Activated CD4-positive, alpha-beta memory T cell treated with anti-CD3 and anti-CD28 coated beads for 36 hours (primary cell): ENCODE measurements at regions not wholly inside any gene's neighbourhood (a gene's known extent, or its start where the extent isn't known, plus 50 kb on each side); places are given as distances from the start of the nearest gene placed in this dataset.

Experiments
- CTCF ChIA-PET: fragments of 350-600 bp; sonication (Branson Sonifier 250); formaldehyde crosslinking; loops from one replicate; lab custom pipeline; 2021; ENCODE audit warnings: antibody characterized with exemption, inconsistent platforms; lab: Charles Lee
- POLR2A ChIA-PET: fragments of 350-600 bp; sonication (Branson Sonifier 250); formaldehyde crosslinking; loops from one replicate; lab custom pipeline; 2021; ENCODE audit warnings: antibody characterized with exemption; lab: Charles Lee
- DNase-seq: peaks from one replicate; pipeline ENCODE4 v3.0.0-alpha.2; 2020
- H3K27ac Mint-ChIP-seq: one replicate; pipeline ENCODE4 v1.8.0; 2021; ENCODE audit warnings: mixed read lengths
- H3K27me3 Mint-ChIP-seq: one replicate; pipeline ENCODE4 v1.8.0; 2021; ENCODE audit warnings: mixed read lengths
- H3K36me3 Mint-ChIP-seq: one replicate; pipeline ENCODE4 v1.8.0; 2021; ENCODE audit warnings: mixed read lengths
- H3K4me1 Mint-ChIP-seq: one replicate; pipeline ENCODE4 v1.8.0; 2021; ENCODE audit warnings: low read depth, mixed read lengths
- H3K4me3 Mint-ChIP-seq: one replicate; pipeline ENCODE4 v1.8.0; 2021; ENCODE audit warnings: mild to moderate bottlenecking, mixed read lengths
- H3K9me3 Mint-ChIP-seq: one replicate; pipeline ENCODE4 v1.8.0; 2021; ENCODE audit warnings: mixed read lengths
- intact Hi-C: fragments of 100-400 bp; cut with micrococcal nuclease; formaldehyde crosslinking; loops from one replicate; pipeline ENCODE4 v1.15.1; 2023

DNA sequence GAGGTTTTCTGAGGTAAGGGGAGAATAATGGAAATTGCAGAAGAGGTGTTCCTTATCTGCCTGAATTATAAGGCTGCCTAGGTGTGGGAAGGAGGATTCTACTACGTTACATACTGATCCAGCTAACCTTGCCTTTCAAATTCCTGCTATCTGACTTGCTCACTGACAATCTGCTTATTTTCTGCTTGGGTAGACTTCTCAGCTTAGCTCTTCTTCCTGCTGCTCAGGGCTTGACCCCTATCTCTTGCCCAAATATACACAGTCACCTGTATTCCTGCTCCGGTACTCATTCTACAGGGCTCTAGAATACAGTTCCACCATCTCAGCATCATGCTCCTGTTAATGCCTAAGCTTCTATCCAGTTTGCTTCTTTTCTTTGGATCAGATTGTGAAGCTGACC, 1607.6 kb downstream of the OLFM4 start:
- Mint-ChIP-seq H3K27me3 (no peaks in the 10 kb centered on the region), H3K4me3 (no peak overlapping the region), H3K4me1 (no peaks in the 10 kb centered on the region), H3K36me3 (no peaks in the 10 kb centered on the region), H3K9me3 (peaks cover 3% of the 10 kb centered on the region), H3K27ac (no peak overlapping the region)
- POLR2A ChIA-PET, result no interaction called here
- DNase-seq, result no peak
- intact Hi-C loops, result no loop called here
- CTCF ChIA-PET, result no interaction called here

DNA sequence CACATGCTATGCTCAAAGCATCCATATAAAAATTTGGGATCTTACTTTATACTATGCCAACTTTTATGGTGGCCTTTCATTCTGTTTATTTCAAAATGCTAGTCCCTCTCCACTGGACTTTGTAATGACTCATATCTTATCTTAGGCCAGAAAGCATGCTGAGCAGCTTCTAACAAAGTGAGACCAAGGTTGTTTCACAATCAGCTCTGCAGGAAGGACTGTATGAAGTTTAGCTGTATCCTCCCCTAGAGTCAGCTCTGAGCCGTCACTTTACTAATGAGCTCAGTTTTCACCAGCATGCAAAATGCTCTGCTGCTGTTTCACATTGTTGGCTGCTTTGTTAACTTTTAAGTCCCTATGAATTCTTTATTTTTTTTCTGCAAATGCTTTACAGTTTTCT, 1608.8 kb downstream of the OLFM4 start:
- no peak overlapping the region for H3K4me3 Mint-ChIP-seq
- DNase-seq, result no peak
- CTCF ChIA-PET, result no interaction called here
- no peaks in the 10 kb centered on the region for H3K27me3 Mint-ChIP-seq
- H3K4me1 Mint-ChIP-seq, result no peaks in the 10 kb centered on the region
- H3K9me3 Mint-ChIP-seq, result peaks cover 3% of the 10 kb centered on the region
- POLR2A ChIA-PET, result no interaction called here
- no peaks in the 10 kb centered on the region for H3K36me3 Mint-ChIP-seq
- no peak overlapping the region for H3K27ac Mint-ChIP-seq
- intact Hi-C loops, result no loop called here

DNA sequence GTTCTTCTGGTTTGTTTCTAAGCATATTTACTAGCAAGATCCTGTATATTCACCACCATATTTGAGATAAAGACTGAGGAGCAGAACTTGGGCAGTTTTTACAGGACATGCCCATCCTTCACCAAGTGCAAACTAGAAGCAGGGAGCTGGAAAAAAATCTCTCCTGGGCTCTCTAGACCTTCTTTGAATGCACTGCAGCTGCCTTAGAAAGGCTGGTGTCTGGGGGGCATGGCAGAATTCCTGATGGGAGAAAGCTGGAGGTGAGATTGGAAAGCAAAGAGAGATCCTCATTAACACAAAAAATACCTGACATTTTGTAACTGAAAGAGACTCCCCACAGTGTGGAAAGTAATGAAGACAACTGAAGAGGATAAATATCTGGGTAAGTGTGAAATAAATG, 1612.1 kb downstream of the OLFM4 start:
- Mint-ChIP-seq H3K27me3 (no peaks in the 10 kb centered on the region), H3K4me3 (no peak overlapping the region), H3K9me3 (peaks cover 7% of the 10 kb centered on the region), H3K4me1 (no peaks in the 10 kb centered on the region), H3K36me3 (no peaks in the 10 kb centered on the region), H3K27ac (no peak overlapping the region)
- intact Hi-C loops, result no loop called here
- ChIA-PET POLR2A (no interaction called here), CTCF (no interaction called here)
- DNase-seq, result no peak

DNA sequence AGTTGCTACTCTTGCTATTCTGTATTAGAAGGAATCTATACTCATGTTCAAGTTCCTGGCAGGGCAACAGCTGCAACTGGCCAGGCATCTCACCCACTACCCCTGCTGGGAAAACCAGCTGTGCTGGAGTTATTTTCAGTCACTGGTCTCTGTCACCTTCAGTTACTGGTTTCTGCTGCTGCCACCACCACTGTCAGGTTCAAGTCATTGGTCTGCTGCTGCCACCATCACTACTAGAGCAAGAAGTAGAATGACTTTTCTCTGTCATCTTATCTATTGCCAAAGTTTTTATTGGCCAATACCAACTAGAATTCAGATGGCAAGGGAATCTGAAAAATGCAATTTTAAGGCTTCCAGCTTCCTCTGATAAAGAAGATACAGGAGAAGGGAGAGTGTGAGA, 1615.2 kb downstream of the OLFM4 start:
- Mint-ChIP-seq H3K27ac (no peak overlapping the region), H3K36me3 (no peaks in the 10 kb centered on the region), H3K4me3 (no peak overlapping the region), H3K9me3 (peaks cover 9% of the 10 kb centered on the region), H3K4me1 (no peaks in the 10 kb centered on the region), H3K27me3 (no peaks in the 10 kb centered on the region)
- ChIA-PET CTCF (no interaction called here), POLR2A (no interaction called here)
- no peak for DNase-seq
- intact Hi-C loops, result no loop called here

DNA sequence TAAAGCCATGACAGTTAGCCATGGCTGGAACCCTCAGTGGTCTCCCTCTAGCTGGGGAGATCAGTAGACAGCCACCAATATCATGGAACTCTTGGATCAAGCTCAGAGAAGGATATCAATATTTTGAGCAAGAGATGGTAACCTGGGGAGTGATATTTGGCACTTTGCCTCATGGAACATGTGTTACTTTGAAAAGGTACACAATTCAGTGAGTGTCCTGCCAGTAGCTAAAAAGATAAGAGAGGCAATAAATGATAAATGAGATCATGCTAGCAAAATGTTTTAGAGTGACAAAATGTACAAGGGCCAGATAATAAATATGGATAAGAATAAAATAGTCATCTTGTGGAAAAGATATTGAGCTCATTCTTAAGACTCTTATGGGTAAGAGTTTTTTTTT, 1618.7 kb downstream of the OLFM4 start:
- Mint-ChIP-seq H3K36me3 (no peaks in the 10 kb centered on the region), H3K9me3 (peaks cover 12% of the 10 kb centered on the region), H3K4me1 (no peaks in the 10 kb centered on the region), H3K4me3 (no peak overlapping the region), H3K27me3 (no peaks in the 10 kb centered on the region), H3K27ac (no peak overlapping the region)
- POLR2A ChIA-PET, result no interaction called here
- intact Hi-C loops, result no loop called here
- DNase-seq, result no peak
- CTCF ChIA-PET, result no interaction called here

DNA sequence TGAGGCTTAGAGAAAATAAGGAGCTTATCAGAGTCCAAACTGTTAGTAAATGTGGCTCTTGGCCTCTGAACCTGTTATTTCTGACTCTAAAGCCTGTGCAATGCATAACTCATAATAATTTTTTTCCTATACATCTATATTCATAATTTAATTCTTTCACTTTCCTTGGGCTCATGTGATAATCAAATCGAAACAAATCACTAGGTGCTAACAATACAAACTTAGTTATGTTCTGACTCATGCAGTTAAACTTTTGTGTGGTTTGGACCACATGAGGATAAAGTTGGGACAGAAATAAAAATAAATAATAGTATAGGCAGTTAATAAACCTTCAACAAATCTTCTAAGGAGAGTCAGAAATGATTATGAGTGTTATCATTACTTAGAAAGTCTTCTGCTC, 1629.0 kb downstream of the OLFM4 start:
- no peak for DNase-seq
- Mint-ChIP-seq H3K27me3 (no peaks in the 10 kb centered on the region), H3K4me1 (no peaks in the 10 kb centered on the region), H3K4me3 (no peak overlapping the region), H3K27ac (no peak overlapping the region), H3K36me3 (no peaks in the 10 kb centered on the region), H3K9me3 (peaks cover 2% of the 10 kb centered on the region)
- intact Hi-C loops, result no loop called here
- ChIA-PET CTCF (no interaction called here), POLR2A (no interaction called here)

DNA sequence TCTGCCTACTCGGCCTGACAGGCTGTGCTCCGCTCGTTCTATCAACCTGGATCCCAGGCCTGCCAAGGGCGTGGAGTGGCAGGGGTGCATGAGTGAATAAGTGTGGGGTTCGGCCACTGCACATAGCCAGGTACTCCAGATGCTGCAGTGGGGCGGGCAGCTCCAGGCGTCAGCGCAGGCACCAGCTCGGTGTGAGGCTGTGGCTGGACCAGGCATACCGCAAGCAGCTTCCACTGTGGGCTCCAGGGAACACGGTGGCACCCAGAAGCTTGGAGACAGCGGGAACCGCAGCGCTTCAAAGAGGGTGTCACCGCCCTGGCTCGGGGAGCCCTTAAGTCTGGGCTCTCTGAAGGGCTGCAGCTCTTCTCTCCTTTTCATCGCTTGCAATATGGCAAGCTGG, 1630.2 kb downstream of the OLFM4 start:
- peaks cover 5% of the 10 kb centered on the region for H3K9me3 Mint-ChIP-seq
- H3K27me3 Mint-ChIP-seq, result no peaks in the 10 kb centered on the region
- H3K27ac Mint-ChIP-seq, result no peak overlapping the region
- no peaks in the 10 kb centered on the region for H3K4me1 Mint-ChIP-seq
- H3K36me3 Mint-ChIP-seq, result no peaks in the 10 kb centered on the region
- H3K4me3 Mint-ChIP-seq, result no peak overlapping the region
- ChIA-PET POLR2A (no interaction called here), CTCF (no interaction called here)
- DNase-seq, result no peak
- intact Hi-C loops, result no loop called here

DNA sequence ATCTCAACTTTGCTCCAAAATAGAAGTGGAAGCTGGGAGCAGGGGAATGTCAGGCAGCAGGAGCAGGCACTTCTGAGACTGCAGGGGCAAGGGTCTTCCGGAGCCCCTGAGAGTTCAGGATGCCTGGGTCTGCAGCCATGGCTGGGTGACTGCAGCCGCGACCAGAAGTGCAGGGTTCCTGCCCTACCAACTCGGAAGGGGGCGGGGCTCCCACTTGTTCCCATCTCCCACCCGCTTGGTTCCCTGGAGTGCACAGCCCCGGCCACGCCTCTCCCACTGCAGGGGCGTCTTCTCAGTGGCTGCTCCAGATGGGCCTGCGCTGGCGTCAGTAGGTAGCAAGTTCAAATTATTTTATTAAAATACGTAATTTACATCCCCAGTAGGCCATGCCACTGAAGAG, 1631.7 kb downstream of the OLFM4 start:
- ChIA-PET CTCF (no interaction called here), POLR2A (no interaction called here)
- H3K36me3 Mint-ChIP-seq, result no peaks in the 10 kb centered on the region
- no peak for DNase-seq
- intact Hi-C loops, result no loop called here
- H3K27ac Mint-ChIP-seq, result no peak overlapping the region
- no peak overlapping the region for H3K4me3 Mint-ChIP-seq
- no peaks in the 10 kb centered on the region for H3K4me1 Mint-ChIP-seq
- no peaks in the 10 kb centered on the region for H3K27me3 Mint-ChIP-seq
- H3K9me3 Mint-ChIP-seq, result peaks cover 5% of the 10 kb centered on the region

DNA sequence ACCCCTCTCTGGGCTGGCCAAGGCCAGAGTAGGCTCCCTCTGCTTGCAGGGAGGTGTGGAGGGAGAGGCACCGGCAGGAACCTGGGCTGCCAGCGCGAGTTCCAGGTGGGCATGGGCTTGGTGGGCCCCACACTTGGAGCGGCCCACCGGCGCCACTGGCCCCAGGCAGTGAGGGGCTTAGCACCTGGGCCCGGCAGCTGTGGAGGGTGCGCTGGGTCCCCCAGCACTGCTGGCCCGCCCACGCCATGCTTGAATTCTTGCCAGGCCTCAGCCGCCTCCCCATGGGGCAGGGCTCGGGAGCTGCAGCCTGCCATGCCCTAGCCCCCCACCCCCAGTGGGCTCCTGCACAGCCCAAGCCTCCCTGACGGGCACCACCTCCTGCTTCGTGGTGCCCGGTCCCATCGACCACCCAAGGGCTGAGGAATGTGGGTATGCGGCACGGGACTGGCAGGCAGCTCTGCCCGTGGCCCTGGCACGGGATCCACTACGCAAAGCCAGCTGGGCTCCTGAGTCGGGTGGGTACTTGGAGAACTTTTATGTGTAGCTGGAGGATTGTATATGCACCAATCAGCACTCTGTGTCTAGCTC, 1648.0 kb downstream of the OLFM4 start:
- intact Hi-C loops, result no loop called here
- CTCF ChIA-PET, result no interaction called here
- DNase-seq, result no peak
- H3K27ac Mint-ChIP-seq, result no peak overlapping the region
- POLR2A ChIA-PET, result no interaction called here
- peaks cover 6% of the 10 kb centered on the region for H3K9me3 Mint-ChIP-seq
- H3K27me3 Mint-ChIP-seq, result no peaks in the 10 kb centered on the region
- H3K36me3 Mint-ChIP-seq, result no peaks in the 10 kb centered on the region
- no peak overlapping the region for H3K4me3 Mint-ChIP-seq
- H3K4me1 Mint-ChIP-seq, result no peaks in the 10 kb centered on the region

DNA sequence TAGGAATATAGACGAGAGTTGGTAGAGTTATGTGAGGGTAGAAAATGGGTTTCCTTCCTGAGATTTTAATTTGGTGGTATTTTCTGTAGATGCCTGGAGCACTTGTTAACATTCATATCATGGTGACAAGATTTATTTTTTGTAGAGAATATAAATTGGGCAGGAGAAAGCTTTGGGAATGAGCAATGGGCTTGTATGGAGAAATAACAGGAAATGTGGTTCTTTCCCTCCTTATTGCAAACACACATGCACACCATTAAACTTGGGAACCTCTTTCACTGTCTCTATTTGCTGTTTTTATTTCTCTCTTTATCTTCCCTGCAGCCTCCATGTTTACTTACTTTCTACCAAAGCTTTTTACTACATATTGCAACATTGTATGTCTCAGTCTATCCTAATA, 1653.6 kb downstream of the OLFM4 start:
- no peaks in the 10 kb centered on the region for H3K27me3 Mint-ChIP-seq

DNA sequence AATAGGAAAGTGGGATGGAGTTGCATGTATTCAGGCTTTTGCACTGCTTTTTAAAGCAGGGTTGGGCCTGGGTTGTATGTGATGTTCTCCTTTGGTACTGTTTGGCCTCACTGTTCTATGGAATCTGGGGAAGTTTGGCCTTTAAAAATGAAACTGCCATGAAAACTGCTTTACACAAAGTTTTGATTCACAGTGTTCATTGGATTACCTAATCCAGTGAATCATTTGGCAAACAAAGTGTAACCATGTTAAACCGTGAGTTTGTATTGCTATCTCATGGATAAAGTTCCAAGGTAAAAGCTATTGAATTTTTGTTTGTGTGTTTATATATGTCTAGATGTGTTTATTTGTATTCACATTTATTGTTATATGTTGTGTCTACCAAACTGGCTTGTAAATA, 1658.6 kb downstream of the OLFM4 start:
- intact Hi-C loops, result no loop called here
- Mint-ChIP-seq H3K27ac (no peak overlapping the region), H3K9me3 (peaks cover 13% of the 10 kb centered on the region), H3K4me1 (no peaks in the 10 kb centered on the region), H3K27me3 (no peaks in the 10 kb centered on the region), H3K36me3 (no peaks in the 10 kb centered on the region), H3K4me3 (no peak overlapping the region)
- DNase-seq, result no peak
- ChIA-PET CTCF (no interaction called here), POLR2A (no interaction called here)

More for the DNA sequence above, 1653.6 kb downstream of the OLFM4 start:
- Mint-ChIP-seq H3K9me3 (peaks cover 9% of the 10 kb centered on the region), H3K27ac (no peak overlapping the region), H3K36me3 (no peaks in the 10 kb centered on the region), H3K4me1 (no peaks in the 10 kb centered on the region), H3K4me3 (no peak overlapping the region)
- DNase-seq, result no peak
- intact Hi-C loops, result no loop called here
- POLR2A ChIA-PET, result no interaction called here
- CTCF ChIA-PET, result no interaction called here

DNA sequence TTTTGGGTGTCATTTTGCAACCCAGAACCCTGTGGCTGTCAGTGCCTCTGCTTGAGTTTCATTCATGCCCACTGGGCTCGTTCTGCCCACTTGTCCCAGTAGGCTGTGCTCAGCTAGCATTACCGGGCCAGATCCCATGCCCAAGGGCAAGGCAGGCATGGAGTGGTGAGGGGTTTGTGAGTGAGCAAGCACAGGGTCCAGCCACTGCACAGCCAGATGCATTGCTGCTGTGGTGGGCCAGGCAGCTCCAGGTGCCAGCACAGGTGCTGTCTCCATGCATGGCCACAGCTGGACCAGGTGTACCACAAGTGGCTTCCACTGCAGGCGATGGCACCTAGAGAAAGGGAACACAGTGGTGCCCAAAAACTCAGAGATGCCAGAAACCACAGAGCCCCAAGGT, 1671.2 kb downstream of the OLFM4 start:
- POLR2A ChIA-PET, result no interaction called here

DNA sequence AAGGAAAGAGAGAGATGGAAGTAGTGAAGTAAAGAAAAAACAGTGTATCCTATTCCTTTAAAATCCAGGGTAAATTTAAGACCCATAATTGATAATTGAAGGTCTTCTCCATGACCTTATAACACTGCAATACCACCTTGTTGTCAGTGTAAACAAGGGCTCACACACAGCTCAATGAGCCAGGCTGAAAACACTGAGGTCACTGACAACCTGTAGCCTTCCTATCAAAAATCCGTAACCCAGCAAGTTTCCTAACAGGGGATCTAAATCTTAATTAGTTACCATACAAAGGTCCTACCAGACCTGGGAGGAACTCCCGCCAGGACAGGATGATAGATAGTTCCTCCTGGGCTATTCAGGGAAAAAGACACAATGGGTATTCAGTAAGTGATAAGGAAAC, 1677.1 kb downstream of the OLFM4 start:
- Mint-ChIP-seq H3K4me1 (no peaks in the 10 kb centered on the region), H3K27ac (no peak overlapping the region), H3K9me3 (peaks cover 18% of the 10 kb centered on the region), H3K27me3 (no peaks in the 10 kb centered on the region), H3K36me3 (no peaks in the 10 kb centered on the region), H3K4me3 (no peak overlapping the region)
- CTCF ChIA-PET, result no interaction called here
- intact Hi-C loops, result no loop called here
- POLR2A ChIA-PET, result no interaction called here
- DNase-seq, result no peak

More for the DNA sequence above, 1671.2 kb downstream of the OLFM4 start:
- peaks cover 23% of the 10 kb centered on the region for H3K9me3 Mint-ChIP-seq
- no peak overlapping the region for H3K4me3 Mint-ChIP-seq
- no peaks in the 10 kb centered on the region for H3K27me3 Mint-ChIP-seq
- H3K4me1 Mint-ChIP-seq, result no peaks in the 10 kb centered on the region
- CTCF ChIA-PET, result no interaction called here
- H3K36me3 Mint-ChIP-seq, result no peaks in the 10 kb centered on the region
- DNase-seq, result no peak
- intact Hi-C loops, result no loop called here
- H3K27ac Mint-ChIP-seq, result no peak overlapping the region
